Stimulated activated naive CD8-positive, alpha-beta T cell treated with anti-CD3 and anti-CD28 coated beads, Interleukin-15, amount 100 ng/mL, for 72 hours (primary cell): ENCODE measurements at regions not wholly inside any gene's neighbourhood (a gene's known extent, or its start where the extent isn't known, plus 50 kb on each side); places are given as distances from the start of the nearest gene placed in this dataset.
"Not testable (repeated sequence)": the region's sequence is repeated elsewhere in the genome, so short reads cannot be mapped to it uniquely, and the experiment has no call there.

Source experiments
- ATAC-seq: fragments of 150-1000 bp; cut with Tn5 transposase; 2 replicates; pipeline ENCODE4 v1.10.0; 2021; ENCODE audit warnings: mild to moderate bottlenecking, moderate library complexity
- DNase-seq, 2 donors: peaks; one replicate each; pipeline ENCODE4 v3.0.0; 2021 to 2022
- H3K27ac Mint-ChIP-seq, 2 donors: one replicate each; pipeline ENCODE4 v1.8.0; 2022; ENCODE audit warnings: mild to moderate bottlenecking in 2 of 2, mixed read lengths in 2 of 2, moderate library complexity in 2 of 2
- H3K27me3 Mint-ChIP-seq: one replicate; pipeline ENCODE4 v1.8.0; 2022; ENCODE audit warnings: mixed read lengths
- H3K4me1 Mint-ChIP-seq: one replicate; pipeline ENCODE4 v1.8.0; 2022; ENCODE audit warnings: mild to moderate bottlenecking, mixed read lengths
- H3K4me3 Mint-ChIP-seq, 2 donors: one replicate each; pipeline ENCODE4 v1.8.0; 2022; ENCODE audit warnings: mild to moderate bottlenecking in 2 of 2, mixed read lengths in 2 of 2, moderate library complexity in 1 of 2
- H3K9me3 Mint-ChIP-seq, 2 donors: one replicate each; pipeline ENCODE4 v1.8.0; 2022; ENCODE audit warnings: mixed read lengths in 2 of 2

DNA sequence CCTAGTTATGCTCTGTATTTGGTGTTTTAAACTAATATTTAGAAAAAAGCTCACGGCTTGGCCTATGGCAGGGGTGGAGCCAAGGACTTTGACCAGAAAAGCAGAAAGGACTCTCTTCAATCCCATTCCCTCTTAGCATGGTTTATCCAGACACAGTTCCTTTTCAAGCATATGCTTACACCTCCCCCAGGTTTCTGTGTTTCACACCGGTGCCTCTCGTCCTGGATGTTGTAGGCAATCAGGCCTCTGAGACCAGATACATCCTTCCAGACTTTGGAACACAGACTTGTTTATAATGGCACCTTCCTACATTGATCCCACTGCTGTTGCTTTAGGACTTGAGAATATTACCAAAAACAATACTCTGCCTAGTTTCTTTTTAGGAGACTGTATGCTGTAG lies 440.5 kb upstream of the ARPP21 start:
- no peak for ATAC-seq
- H3K4me1 Mint-ChIP-seq = no peaks in the 10 kb centered on the region
- H3K27ac Mint-ChIP-seq = no peak overlapping the region
- DNase-seq = no peak
- H3K9me3 Mint-ChIP-seq = no peaks in the 10 kb centered on the region
- no peaks in the 10 kb centered on the region for H3K27me3 Mint-ChIP-seq
- H3K4me3 Mint-ChIP-seq = no peak overlapping the region

DNA sequence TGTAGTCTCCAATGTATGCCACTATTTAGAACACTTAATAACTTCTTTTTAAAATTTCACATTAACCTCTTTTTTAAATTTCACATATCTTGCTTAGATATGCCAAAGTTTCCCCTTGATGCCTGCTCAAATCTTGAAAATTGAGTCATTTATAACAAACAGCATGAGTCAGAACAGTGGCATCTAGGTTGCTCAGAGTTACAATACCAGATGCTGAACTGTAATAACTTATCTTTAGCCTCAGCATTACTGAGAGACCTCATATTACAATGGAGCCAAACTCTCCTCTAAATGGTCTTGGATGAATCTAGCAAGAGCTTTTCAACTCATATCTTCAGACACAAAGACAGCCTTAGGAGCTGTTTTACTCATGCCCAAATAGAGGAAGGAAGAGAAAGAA lies 439.3 kb upstream of the ARPP21 start:
- no peaks in the 10 kb centered on the region for H3K27me3 Mint-ChIP-seq
- no peak overlapping the region for H3K27ac Mint-ChIP-seq
- H3K4me1 Mint-ChIP-seq = no peaks in the 10 kb centered on the region
- no peak for ATAC-seq
- H3K4me3 Mint-ChIP-seq = no peak overlapping the region
- no peaks in the 10 kb centered on the region for H3K9me3 Mint-ChIP-seq
- no peak for DNase-seq

DNA sequence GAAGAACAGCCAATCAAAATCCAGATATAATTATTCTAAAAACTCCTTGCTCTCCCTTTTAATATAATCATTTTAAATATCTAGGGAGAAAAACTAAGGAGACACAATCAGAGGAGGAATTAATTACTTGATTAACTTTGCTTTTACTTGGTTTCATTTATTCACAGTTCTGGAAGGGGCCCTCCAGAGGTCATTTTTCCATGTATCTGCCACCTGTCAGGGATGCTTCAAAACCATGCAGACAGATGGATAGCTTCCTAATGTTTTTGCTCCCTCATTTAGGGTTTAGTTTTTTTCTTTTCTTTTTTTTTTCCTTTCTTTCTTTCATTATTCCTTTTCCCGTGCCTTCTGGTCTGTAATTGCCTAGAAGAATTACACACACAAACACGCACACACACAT lies 438.1 kb upstream of the ARPP21 start:
- no peak overlapping the region for H3K27ac Mint-ChIP-seq
- H3K4me3 Mint-ChIP-seq = no peak overlapping the region
- H3K27me3 Mint-ChIP-seq = no peaks in the 10 kb centered on the region
- ATAC-seq (no peak), DNase-seq (no peak)
- no peaks in the 10 kb centered on the region for H3K4me1 Mint-ChIP-seq
- peaks cover 5% of the 10 kb centered on the region in 2 donors for H3K9me3 Mint-ChIP-seq

DNA sequence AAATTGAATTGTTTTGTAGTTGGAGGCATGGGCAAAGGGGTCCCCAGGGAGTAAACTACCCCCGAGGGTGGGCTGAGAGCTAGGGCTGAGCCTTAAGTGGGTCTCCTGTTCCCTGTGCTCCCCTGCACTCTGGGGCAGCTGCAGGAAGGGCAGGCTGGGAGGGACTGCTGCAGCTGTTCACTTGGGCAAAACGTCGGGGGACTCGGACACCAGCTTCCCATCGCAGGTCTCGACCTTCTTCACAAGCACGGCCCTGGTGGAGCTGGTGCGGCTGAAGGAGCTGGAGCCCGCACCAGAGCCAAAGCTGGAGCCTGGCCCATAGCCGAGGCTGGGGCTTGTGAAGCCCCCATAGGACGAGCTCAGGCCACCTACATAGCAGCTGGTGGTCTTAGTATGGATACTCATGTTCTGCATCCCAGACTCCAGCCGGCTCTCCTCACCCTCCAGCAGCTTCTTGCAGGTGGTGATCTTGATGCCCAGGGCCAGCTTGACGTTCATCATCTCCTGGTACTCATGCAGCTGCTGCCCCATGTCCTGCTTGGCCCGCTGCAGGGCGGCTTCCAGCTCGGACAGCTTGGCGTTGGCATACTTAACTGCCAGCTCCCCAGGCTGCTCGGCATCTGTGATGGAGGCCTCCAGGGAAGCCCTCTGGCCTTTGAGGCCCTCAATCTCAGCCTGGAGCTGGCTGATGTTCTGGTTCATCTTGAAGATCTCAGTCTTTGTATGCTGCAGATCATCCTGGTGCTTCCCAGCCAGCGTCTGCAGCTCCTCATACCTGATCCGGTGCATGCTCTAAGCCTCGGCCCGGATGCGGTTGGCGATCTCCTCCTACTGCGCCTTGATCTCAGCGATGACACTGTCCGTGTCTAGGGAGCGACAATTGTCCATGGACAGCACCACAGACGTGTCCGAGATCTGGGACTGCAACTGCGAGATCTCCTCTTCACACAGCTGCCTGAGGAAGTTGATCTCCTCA lies 423.5 kb upstream of the ARPP21 start:
- ATAC-seq = no peak

DNA sequence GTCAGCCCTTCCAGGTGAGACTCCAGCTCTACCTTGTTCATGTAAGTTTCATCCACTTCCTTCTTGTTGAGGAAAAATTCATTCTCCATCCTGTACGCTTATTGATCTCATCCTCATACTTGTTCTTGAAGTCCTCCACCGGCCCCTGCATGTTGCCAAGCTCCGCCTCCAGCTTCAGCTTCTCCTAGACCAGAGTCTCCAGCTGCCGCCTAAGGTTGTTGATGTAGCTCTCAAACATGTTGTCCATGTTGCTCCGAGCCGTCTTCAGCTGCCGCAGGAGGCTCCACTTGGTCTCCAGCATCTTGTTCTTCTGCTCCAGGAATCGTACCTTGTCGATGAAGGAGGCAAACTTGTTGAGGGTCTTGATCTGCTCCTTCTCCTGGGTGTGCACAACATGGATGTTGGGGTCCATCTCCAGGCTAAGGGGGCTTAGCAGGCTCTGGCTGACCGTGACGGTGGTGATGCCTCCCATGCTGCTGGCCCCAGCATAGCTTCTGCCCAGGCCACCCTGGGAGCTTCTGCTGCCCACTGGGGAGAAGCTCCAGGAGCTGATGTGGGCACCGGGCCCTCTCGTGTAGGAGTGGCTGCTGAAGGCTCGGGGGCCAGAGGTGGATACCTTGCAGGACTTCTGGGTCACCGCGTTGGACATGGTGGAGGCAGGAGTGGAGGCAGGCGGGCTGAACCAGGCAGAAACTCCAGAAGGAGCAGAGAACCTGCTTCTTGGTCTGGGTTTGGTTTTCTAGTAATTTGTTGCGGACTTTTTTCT lies 422.6 kb upstream of the ARPP21 start:
- no peaks in the 10 kb centered on the region for H3K4me1 Mint-ChIP-seq
- H3K27me3 Mint-ChIP-seq = no peaks in the 10 kb centered on the region
- no peak overlapping the region for H3K27ac Mint-ChIP-seq
- H3K9me3 Mint-ChIP-seq = no peaks in the 10 kb centered on the region
- no peak overlapping the region for H3K4me3 Mint-ChIP-seq
- ATAC-seq (no peak), DNase-seq (no peak)

More for the DNA sequence above, 423.5 kb upstream of the ARPP21 start:
- Mint-ChIP-seq H3K27ac (no peak overlapping the region), H3K4me3 (no peak overlapping the region), H3K4me1 (no peaks in the 10 kb centered on the region), H3K9me3 (no peaks in the 10 kb centered on the region), H3K27me3 (no peaks in the 10 kb centered on the region)
- no peak for DNase-seq

DNA sequence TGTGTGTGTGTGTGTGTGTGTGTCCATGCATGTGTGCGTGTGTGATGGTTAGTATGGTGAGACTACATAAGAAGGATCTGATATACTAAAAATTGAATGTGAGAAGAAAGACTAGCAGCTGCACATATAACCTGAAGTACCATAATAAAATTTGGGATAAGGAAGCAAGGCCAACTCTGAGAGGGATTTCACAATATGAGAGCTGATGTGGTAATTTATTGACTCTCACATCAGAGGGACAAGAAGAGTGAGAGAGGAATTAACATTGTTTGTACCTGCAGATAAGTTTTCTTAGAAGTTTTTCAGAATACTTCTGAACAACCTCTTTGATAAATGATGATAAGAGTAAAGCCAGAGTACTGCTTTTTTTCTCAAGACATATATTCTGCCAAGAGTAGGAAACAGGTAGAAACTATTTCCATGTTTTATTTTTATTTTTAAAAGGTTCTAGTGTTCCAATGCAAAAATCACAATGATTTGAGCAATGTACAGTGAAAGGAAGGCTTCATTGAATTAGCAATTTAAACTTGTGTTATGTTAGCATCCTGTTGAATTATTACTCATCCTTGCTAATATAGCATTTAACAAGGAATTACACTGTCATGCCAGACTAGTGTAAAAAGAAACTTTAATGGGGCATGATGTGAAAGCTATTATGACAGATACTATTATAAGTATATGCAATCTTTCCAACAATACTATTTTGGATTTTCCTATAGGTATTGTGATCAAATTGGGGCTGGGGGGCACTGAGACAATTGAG lies 415.5 kb upstream of the ARPP21 start:
- DNase-seq (no peak), ATAC-seq (no peak)
- Mint-ChIP-seq H3K4me3 (no peak overlapping the region), H3K4me1 (no peaks in the 10 kb centered on the region), H3K27me3 (no peaks in the 10 kb centered on the region), H3K9me3 (peaks cover 0 to 4% of the 10 kb centered on the region in 2 donors), H3K27ac (no peak overlapping the region)

DNA sequence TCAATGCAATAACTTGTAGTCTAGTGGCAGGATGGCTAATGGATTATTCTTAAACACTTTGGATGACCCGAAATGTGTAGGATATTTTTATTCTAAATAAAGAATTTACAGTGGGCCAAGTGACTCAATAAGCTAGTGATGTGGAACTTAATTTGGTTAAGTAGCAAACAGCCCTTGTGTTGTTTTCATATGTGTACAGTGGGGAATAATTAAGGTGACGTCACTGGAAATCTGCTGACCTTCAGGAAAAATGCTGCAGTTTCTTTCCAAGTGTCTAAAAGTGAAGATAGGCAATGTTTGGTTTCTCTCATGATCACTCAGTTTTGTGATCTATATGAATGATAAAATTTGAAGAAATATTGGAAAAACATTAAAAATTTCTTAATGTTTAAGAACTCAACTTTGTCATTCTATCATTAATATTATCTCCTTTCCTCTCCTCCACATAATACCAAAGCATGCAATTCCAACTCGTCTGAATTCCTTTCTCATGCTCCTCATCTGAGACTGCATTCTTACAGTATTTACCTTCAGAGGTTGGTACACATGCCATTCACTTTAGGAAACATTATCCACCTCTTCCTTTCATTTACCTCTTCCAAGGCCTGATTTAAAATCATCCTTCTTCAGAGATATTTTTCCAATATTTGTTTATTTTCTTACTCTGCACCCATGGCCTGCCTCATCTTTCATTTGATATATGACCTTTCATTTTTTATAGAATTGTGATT lies 414.6 kb upstream of the ARPP21 start:
- Mint-ChIP-seq H3K4me1 (no peaks in the 10 kb centered on the region), H3K9me3 (peaks cover 4% of the 10 kb centered on the region in 2 donors), H3K27me3 (no peaks in the 10 kb centered on the region), H3K4me3 (no peak overlapping the region), H3K27ac (no peak overlapping the region)
- no peak for DNase-seq
- ATAC-seq = no peak

DNA sequence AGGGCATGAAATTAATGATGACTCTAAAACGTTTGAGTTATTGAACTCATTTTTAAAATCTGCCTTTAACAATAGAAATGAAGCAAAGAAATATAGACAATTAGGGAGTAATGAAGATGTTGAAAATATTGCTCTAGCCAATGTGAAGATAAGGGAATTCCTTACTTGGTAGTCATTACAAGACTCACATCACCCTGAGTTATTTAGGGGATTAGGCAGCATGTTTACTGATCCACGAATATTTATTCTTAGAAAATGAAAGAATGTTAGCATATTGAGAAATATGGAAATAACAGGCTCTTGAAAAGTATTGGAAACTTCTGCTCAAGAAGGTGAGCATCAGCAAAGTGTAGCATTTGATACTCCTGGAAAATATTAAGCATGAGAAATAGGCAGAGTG lies 398.1 kb upstream of the ARPP21 start:
- no peaks in the 10 kb centered on the region for H3K4me1 Mint-ChIP-seq
- ATAC-seq (no peak), DNase-seq (no peak)
- no peak overlapping the region for H3K4me3 Mint-ChIP-seq
- H3K27me3 Mint-ChIP-seq = no peaks in the 10 kb centered on the region
- peak overlapping the region in 1 of 2 donors; percentile 58 for H3K27ac Mint-ChIP-seq
- H3K9me3 Mint-ChIP-seq = no peaks in the 10 kb centered on the region

DNA sequence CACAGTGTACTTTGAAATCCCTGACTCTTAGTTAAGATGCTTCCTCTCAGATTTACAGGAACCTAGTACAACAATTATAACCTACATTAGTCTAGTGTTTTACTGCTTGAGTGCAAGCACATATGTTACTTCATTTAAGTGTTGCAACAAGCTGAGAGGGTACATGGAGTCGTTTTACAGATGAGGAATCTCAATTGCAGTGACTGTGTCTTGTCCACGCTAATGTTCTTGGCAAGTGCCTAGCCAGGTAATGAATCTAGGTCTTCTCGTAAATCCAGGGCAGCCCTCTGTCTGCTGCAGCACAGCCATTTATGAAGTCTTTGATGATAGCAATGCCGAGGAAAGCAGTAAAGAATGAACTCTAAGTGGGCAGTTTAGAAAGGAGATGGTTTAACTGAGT lies 384.4 kb upstream of the ARPP21 start:
- ATAC-seq (no peak), DNase-seq (no peak)
- Mint-ChIP-seq H3K4me1 (no peaks in the 10 kb centered on the region), H3K4me3 (no peak overlapping the region), H3K27ac (no peak overlapping the region), H3K9me3 (peaks cover 4 to 17% of the 10 kb centered on the region in 2 donors), H3K27me3 (no peaks in the 10 kb centered on the region)

DNA sequence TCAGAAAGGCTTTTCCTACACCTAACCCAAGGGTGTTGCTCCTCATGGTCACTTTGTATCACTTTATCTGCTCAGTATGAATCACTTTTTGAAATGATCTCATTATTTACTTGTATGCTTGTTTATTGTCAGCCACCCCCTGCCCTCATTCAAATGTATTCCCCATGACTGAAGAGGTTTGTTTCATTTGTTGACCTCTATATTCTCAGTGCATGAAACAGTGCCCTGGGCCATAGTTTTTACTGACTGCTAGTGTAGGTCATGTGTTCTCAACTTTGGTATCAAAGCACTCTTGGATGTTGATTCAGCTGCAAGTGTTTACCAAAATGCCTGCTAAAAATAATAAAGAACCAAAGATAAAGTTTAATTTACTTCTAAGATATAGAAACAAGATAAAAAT lies 381.7 kb upstream of the ARPP21 start:
- no peaks in the 10 kb centered on the region for H3K27me3 Mint-ChIP-seq
- no peak overlapping the region for H3K27ac Mint-ChIP-seq
- peaks cover 4 to 11% of the 10 kb centered on the region in 2 donors for H3K9me3 Mint-ChIP-seq
- H3K4me3 Mint-ChIP-seq = no peak overlapping the region
- DNase-seq = no peak
- H3K4me1 Mint-ChIP-seq = no peaks in the 10 kb centered on the region
- no peak for ATAC-seq

DNA sequence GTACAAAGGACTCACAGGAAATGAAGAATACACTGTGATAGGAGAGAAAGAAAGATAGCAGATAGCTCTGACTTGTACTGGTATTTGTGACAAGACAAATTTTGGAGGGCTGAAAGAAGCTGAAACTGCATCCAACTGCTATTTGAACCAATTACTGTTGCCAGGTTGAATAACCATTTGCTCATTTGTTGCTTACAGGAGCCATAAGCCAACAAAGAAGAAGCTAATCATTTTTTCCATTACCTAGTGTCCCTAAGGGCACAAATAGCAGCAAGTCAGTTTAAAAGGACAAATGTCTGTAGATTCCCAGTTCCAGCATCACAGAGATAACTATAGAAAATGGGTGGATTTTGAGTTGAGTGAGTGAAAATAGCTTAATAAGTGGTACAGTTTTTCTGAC lies 376.9 kb upstream of the ARPP21 start:
- Mint-ChIP-seq H3K27ac (no peak overlapping the region), H3K4me3 (no peak overlapping the region), H3K27me3 (no peaks in the 10 kb centered on the region), H3K9me3 (no peaks in the 10 kb centered on the region), H3K4me1 (no peaks in the 10 kb centered on the region)
- ATAC-seq = no peak
- DNase-seq = no peak

DNA sequence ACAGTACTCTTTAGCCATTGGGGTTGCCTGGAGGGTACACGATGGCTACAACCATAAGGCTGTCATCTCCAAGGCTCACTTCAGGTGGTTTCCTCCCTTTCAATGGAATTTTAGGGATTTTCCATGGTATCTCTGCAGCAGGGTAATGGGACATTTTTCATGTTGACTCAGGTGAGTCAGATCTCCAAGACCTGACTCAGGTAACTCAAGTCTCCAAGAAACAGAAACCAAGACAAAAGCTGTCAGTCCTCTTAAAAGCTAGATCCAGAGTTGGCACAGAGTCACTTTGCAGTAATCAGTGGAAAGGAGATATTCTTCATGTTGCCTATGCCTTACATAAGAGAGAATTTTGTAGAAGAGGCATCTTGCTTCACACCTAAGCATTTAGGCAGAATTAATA lies 375.8 kb upstream of the ARPP21 start:
- H3K27ac Mint-ChIP-seq = no peak overlapping the region
- H3K4me3 Mint-ChIP-seq = no peak overlapping the region
- ATAC-seq (no peak), DNase-seq (no peak)
- no peaks in the 10 kb centered on the region for H3K4me1 Mint-ChIP-seq
- no peaks in the 10 kb centered on the region for H3K27me3 Mint-ChIP-seq
- no peaks in the 10 kb centered on the region for H3K9me3 Mint-ChIP-seq

DNA sequence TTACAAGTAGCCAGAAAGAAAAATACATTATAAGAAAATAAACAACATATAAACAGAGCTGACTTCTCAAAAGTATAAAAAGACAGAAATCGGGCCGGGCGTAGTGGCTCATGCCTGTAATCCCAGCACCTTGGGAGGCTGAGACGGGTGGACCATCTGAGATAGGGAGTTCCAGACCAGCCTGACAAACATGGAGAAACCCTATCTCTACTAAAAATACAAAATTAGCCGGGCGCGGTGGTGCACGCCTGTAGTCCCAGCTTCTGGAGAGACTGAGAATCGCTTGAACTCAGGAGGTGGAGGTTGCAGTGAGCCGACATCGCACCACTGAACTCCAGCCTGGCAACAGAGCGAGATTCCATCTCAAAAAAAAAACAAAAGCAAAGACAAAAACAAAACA lies 373.3 kb upstream of the ARPP21 start:
- H3K9me3 Mint-ChIP-seq, H3K4me3 Mint-ChIP-seq, H3K27me3 Mint-ChIP-seq, H3K27ac Mint-ChIP-seq, ATAC-seq, DNase-seq, H3K4me1 Mint-ChIP-seq: not testable (repeated sequence)

DNA sequence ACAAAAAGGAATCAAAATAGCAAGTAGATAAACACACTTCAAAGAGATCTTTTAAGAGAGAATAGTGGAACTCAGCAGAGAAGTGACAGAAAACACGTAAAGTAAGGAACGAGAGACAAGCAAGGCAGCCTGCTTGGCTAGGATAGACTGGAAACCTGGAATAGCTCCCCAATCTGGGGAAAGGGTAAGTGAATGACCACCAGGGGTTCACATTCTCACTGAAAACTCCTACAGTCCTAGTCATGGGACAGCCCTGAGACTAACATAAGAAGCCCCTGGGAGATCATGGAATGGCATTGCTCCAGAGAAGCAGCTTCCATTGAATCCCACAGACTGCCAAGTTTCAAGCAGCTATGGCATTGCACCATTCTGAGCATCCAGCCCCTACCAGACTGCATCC lies 363.6 kb upstream of the ARPP21 start:
- Mint-ChIP-seq H3K4me3 (no peak overlapping the region), H3K9me3 (peaks cover 3 to 27% of the 10 kb centered on the region in 2 donors), H3K27ac (no peak overlapping the region), H3K4me1 (no peaks in the 10 kb centered on the region), H3K27me3 (no peaks in the 10 kb centered on the region)
- ATAC-seq (no peak), DNase-seq (no peak)

DNA sequence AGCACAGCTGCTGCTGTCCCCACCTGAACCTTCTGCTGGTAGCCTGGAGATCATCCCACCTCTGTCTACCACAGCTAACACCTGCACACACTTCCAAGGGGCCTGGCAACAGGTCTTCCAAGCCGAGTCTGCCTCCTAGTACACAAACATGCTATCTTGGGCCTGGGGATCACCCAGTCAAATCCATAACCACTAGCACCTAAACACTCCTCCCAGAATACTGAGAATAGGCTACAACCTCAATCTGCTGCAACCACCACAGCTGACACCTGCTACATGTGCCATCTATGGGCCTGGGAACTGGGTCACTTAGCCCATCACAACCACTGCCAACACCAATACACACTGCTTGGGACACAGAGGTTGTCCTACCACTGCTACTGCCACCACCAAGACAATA lies 362.8 kb upstream of the ARPP21 start:
- H3K27ac Mint-ChIP-seq = peak overlapping the region in 1 of 2 donors; percentile 27
- DNase-seq = no peak
- peaks cover 9 to 34% of the 10 kb centered on the region in 2 donors for H3K9me3 Mint-ChIP-seq
- H3K27me3 Mint-ChIP-seq = no peaks in the 10 kb centered on the region
- ATAC-seq = no peak
- H3K4me3 Mint-ChIP-seq = no peak overlapping the region
- no peaks in the 10 kb centered on the region for H3K4me1 Mint-ChIP-seq
